Right ventricle myocardium superior (tissue), 1 donor: ENCODE measurements at regions not wholly inside any gene's neighbourhood (a gene's known extent, or its start where the extent isn't known, plus 50 kb on each side); places are given as distances from the start of the nearest gene placed in this dataset.
"Not testable (repeated sequence)": the region's sequence is repeated elsewhere in the genome, so short reads cannot be mapped to it uniquely, and the experiment has no call there.

Experiments
- ATAC-seq: fragments of 200-7000 bp; cut with Tn5 transposase; one replicate; pipeline ENCODE4 v1.9.1; 2020; ENCODE audit warnings: mild to moderate bottlenecking; ENCODE audit not compliant: poor library complexity
- DNase-seq: peaks from one replicate; pipeline ENCODE4 v3.0.0-alpha.2; 2020
- intact Hi-C: fragments of 100-400 bp; cut with DNase I; formaldehyde crosslinking; loops from one replicate; pipeline ENCODE4 v1.11.2; 2022
- donor health status: DM: no; HTN: yes; CAD: no; lungs with severe emphysema.

DNA sequence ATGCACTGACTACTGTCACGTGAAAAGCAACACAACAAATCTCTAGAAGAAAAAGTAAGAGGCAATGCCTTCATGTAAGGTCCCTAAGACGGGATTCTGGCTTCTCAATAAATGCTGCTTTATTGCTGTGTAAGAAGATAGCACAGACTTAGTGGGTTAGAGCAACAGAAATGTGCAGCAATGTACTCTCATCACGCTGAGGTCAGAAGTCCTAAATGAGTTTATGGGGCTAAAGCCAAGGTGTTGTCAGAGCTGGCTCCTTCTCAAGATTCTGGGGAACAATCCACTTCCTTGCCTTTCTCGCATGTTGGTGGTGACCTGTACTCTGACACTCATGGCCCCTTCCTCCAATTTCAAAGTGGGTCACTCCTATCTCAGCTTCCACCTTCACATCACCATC lies 93.4 kb downstream of the SHANK2 start:
- ATAC-seq (no peak), DNase-seq (no peak)
- intact Hi-C loops: no loop called here

DNA sequence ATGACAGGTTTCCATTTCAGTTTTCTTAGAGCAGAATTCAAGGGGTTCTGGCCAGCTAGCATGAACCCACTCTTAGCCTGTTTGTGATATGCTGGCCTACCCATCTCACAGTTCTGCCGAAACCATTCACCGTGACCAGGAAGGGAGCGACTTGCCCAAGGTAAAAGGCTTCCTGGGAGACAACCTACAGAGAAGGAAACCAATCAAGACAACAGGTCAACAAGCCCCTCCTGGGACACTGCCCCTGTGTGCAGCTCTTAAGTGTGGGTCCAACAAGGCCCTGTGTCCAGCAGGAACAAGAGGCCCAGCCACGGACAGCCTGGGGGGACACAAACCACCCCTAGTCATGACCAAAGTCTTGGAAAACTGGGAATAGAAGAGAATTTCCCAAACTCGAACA lies 94.7 kb downstream of the SHANK2 start:
- ATAC-seq, intact Hi-C loops, DNase-seq: not testable (repeated sequence)

DNA sequence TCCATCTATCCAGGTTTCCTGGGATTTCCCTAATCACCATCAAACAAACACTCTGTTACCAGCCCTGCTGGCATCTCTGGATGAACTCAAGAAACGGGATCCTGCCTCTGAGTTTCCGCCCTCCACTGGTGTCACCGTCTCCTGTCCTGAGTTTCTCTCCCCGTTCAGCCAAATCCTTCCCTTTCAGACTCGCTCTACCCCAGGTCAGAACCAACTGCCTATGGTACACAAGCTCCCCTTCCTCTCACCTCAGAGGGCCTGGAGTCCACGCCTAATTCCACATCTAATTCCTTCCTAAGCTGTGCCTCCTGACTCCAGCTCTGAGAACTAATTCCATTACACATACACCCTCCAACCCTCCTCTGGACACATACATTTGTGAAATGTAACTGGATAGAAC lies 96.1 kb downstream of the SHANK2 start:
- ATAC-seq: no peak

DNA sequence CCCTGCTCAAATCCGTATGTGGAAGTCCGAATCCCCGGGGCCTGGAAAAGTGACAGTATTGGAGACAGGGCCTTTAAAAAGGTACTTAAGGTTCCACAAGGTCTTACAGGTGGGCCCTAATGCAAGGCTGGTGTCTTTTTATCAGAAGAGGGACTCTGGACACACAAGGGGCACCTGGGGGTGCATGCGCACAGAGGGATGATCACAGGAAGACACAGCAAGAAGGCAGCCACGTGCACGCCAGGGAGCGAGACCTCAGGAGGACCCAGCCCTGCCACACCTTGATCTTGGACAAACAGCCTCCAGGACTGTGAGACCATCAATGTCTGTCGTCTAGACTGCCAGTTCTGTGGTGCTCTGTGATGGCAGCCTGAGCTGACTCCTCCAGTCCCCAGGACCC lies 96.5 kb downstream of the SHANK2 start:
- DNase-seq (no peak), ATAC-seq (no peak)
- intact Hi-C loops: no loop called here

More for the DNA sequence above, 96.1 kb downstream of the SHANK2 start:
- intact Hi-C loops: no loop called here
- no peak for DNase-seq

DNA sequence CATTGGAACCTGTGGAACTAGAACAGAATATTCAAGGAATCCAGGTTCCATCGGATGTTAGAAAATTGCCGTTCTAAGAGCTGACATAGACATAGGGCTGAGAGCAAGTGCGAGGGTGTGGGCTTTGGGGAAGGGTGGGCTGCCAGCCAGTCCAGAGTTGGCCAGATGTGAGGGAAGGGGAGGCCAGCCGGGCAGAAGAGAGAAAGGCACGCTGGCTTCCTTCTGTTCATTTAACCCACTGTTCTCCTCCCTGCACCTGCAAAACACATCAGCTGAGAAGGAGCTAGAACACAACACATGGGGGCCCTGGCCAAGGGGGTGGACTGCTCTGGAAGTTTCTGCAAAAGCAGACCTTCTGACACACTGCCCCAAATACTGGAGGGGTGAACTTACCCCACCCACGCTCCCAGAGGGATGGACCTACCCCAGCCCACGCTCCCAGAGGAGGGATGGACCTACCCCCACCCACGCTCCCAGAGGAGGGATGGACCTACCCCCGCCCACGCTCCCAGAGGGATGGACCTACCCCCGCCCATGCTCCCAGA lies 98.0 kb downstream of the SHANK2 start:
- intact Hi-C loops: no loop called here
- no peak for DNase-seq
- ATAC-seq: no peak

DNA sequence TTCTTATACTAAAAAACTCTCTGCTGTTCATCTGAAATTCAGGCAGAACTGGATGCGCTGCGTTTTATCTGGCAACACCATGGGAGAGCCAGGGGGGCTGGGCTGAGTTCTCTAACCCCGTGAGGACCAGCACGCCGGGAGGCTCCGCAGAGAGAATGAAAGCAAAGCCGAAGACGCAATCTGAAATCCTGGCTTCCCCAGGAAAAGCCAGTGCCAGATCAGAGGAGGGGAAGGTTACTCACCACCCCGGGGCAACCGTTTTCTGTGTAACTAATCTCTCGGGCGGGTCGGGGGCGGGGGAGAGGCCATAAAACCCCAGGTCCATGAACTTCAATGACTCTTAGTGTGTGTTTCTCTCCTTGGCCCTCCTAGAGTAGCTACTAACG lies 99.4 kb downstream of the SHANK2 start:
- DNase-seq: no peak
- ATAC-seq: no peak
- intact Hi-C loops: no loop called here

DNA sequence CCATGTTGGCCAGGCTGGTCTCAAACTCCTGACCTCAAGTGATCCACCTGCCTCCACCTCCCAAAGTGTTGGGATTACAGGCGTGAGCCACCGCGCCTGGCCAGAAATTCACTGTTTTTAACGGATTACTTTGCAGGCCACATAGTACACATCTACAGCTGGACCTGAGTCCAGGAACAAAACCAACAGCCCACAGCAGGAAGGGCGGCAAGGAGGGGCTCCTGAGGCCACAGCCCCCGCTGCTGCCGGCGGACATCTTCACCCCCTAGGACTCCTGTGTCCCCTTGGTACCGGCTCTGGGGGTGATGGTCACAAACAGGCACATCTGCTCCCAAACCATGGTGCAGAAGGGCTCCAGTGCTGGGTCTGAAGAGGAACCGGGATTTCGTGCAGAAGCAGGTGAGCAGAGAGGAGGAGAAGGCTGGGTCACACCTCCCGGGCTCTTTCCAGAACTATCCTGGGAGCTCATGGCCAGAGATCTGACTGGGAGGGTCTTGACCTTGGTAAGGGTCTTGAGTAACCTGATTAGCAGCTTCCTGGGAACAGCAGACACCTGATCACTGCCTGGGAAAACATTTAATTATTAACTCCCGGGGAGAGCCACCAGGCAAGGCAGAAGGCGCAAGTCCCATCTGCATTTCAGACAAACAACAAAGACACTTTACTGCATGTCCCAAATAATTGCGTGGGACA lies 99.9 kb downstream of the SHANK2 start:
- ATAC-seq, intact Hi-C loops: not testable (repeated sequence)

DNA sequence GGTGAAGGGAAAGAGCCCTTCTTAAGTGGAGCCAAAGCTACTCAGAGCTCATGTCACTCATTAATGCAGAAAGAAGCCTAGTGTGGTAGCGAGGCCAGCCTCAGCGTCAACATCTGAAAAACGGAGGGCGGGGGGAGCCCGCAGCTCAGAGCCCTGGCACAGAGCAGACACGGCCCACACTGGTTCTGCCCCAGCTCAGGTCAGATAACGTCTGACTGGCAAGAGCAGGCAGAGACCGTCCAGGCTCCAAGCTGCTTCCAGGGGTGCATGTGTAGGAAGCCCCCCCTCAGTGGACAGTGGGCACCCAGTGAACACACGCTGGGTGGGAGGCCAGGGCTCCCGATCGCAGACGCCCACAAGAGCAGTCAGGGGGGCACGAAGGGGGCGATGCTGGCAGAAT lies 100.8 kb downstream of the SHANK2 start:
- ATAC-seq: no peak
- intact Hi-C loops: no loop called here

More for the DNA sequence above, 99.9 kb downstream of the SHANK2 start:
- DNase-seq: not testable (repeated sequence)

DNA sequence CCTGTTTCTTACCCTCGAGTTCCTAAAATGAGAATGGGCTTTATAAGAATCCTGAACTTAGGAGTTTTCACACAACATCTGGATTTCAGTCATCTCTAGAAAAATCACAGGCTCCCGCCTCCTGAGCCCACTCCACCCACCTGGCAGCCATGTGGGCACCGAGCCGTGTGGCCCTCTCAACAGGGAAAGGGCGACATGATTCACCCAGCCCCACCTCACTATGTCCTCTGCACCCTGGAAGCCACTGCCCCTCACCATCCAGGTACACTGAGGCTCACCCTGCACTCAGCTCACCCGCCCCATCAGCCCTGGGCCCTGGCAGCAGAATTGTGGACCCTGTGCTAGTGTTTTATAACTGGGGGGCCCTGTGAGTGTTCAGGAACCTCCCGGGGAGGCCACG lies 101.5 kb downstream of the SHANK2 start:
- no peak for ATAC-seq
- intact Hi-C loops: no loop called here
- no peak for DNase-seq

More for the DNA sequence above, 100.8 kb downstream of the SHANK2 start:
- DNase-seq: no peak

DNA sequence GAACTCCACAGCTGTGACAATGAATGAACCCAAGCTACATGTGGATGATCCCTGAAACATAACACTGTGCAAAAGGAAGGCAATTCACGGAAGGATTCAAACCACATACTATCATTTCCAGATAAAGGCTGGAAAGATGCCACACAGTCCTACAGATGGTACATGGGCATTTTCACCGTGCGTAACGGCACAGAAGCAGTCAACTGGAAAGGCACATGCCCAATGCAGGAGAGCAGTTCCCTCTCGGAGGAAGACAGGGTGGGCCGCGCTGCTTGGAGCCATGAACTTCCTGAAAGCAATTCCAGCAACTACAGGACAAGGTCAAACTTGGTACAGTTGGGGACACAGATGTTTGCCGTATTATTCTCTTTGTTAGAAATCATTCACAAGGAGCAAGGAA lies 103.7 kb downstream of the SHANK2 start:
- ATAC-seq: no peak
- no peak for DNase-seq
- intact Hi-C loops: no loop called here

DNA sequence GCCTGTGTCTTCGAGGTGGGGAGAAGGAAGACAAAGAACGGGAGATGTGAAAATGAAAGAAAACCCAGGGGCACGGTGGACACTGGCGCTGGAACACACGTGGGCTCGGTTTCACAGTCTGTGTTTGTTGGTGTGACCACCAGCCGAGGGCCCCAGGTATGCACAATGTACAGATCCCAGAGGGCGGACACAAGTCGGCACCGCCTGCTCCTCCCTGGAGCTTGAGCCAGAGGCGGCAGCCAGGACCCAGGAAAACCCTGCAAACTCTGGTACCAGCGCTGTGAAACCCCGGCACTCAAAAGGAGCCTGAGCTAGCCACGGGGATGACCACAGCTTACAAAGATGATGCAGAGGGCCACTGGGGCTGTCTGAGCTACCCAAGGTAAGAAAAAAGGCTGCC lies 105.0 kb downstream of the SHANK2 start:
- DNase-seq (no peak), ATAC-seq (no peak)
- intact Hi-C loops: no loop called here

DNA sequence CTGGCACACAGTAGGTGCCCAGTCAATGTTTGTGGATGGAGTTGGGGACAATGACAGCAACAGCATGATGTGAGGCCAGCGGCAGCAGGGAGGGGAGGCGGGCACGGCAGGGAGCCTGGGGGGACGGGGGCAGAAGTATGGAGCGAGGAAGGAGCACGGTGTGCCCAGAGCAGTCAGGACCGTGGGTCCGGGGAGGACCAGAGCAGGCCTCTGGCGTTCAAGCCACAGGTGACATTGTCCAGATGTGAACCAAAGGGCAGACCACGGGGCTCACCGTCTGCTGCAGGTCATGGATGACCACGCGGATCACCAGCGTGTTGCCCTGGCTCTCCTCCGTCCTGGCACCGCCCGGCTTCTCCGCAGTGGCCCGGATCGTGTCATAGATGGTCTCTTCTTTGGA lies 105.5 kb downstream of the SHANK2 start:
- intact Hi-C loops: no loop called here
- ATAC-seq: no peak
- no peak for DNase-seq

DNA sequence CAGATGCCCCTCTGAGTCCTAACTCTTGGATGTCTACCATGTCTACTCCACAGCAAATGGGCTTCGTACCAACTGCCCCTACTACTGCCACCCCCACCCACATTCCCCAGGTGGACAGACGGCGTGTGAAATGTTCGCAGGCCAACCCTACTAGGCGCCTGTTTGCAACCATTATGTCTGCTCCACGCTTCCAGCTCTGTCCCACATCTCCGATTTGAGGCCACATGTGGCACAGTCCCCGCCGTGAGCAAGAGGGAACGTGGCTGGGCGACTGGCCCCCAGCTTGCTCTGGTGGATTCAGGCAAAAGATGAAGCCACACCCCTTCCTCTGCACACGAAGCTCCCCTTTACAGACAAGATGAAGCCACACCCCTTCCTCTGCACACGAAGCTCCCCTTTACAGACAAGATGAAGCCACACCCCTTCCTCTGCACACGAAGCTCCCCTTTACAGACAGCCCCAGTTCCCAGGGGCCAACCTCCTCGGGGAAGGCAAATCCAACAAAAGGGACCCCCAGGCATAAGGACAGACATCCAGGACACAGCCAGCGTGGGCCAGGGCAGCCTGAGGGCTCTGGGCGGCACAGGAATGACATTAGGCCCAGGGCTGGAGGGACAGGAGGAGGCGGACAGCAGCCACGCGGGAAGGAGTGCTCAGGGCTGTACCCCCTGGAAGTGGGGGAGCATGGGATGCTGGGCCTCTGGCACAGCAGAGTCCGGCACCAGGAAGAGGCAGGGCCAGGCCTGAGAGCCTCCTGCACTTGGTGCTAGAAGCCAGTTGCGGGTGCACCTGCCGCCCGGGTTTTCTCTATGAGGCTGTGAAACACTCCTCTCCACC lies 106.2 kb downstream of the SHANK2 start:
- ATAC-seq (no peak), DNase-seq (no peak)
- intact Hi-C loops: no loop called here

DNA sequence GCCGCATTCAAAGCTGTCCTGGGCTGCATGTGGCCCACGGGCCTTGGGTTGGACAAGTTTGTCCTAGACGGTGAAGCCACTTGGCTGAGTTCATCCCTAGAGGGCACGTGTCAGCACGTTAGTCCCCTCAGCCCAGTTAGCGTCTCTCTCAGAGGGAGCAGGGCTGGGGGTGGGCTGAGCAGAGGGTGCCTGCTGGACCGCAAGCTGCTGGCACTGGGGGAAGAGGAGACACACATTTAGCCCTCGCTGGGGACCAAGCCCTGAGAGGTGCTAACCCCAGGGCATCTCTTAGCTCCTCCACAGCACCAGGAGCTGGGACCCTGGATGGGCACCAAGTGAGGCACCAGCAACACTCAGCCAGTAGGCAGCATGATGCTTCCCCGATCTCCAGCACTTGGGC lies 107.0 kb downstream of the SHANK2 start:
- ATAC-seq: no peak
- no peak for DNase-seq
- intact Hi-C loops: no loop called here

DNA sequence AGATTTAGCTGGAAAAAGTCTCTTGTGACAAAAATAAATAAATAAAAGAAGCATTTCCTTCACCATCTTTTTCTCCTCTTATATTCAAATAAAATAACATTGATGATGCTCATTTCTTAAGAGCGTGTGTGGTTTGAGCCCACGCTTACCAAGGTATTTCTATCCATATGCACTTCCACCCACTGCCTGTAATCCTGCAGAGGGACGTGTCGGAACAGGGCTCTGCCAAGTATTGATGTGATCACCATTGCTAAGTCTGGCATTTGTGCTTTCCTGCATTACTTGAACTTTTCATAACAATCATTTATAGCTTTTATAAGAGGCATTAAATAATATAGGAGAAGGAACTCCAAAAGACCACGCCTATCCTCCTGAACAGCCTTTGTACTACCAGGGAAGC lies 107.6 kb downstream of the SHANK2 start:
- DNase-seq (no peak), ATAC-seq (no peak)
- intact Hi-C loops: no loop called here

DNA sequence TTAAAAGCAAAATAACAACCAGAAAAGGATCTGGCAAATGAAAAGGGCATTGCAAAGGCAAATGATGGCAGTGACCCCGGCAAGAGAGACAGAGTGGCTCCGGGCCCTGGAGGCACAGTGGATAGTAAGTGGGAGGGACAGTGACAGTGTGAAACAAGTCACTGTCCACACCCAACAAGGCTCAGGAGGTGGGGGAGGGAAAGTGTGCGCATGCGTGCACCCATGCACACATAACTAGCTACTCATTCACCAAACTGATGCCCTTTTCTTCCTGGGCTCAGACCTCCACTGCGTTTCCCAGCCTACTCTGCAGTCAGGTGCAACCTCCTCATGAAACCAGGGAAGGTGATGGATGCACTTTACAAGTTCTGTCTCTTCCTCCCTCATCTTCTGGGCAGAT lies 108.4 kb downstream of the SHANK2 start:
- ATAC-seq: no peak
- intact Hi-C loops: no loop called here
- no peak for DNase-seq

DNA sequence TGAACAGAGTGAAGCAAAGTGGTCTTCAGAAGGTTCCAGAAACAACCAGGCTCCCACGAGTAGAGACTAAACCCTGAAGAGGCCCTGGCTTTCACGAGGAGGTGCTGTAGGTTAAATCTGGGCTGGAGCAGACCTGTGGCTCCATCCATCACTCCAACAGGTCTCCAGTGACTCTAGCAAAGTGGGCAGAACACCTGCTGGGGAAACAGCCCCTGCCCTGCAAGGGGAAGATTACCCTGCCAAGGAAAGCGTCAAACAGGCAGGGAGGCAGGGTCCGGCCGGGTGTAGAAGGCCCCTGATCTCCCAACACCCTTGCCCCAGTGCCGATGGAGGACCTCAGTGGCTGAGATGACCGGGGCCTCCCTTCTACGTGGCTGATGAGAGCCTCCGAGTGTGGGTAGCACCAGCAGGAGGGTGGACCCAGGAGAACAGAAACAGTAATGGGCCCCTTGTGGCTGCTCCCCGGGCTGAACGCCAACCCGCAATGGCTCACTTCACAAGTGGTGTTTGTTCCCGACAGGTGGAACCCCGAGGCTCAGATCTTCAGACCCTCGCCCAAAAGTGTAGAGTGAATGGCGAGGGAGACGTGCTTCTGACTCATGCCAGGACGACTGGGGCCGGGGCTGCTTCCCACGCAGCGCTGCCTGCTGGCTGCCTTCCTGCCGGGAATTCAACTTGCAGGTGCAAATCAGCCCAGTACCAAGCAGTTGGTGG lies 112.0 kb downstream of the SHANK2 start:
- ATAC-seq: no peak
- DNase-seq: no peak
- intact Hi-C loops: no loop called here

DNA sequence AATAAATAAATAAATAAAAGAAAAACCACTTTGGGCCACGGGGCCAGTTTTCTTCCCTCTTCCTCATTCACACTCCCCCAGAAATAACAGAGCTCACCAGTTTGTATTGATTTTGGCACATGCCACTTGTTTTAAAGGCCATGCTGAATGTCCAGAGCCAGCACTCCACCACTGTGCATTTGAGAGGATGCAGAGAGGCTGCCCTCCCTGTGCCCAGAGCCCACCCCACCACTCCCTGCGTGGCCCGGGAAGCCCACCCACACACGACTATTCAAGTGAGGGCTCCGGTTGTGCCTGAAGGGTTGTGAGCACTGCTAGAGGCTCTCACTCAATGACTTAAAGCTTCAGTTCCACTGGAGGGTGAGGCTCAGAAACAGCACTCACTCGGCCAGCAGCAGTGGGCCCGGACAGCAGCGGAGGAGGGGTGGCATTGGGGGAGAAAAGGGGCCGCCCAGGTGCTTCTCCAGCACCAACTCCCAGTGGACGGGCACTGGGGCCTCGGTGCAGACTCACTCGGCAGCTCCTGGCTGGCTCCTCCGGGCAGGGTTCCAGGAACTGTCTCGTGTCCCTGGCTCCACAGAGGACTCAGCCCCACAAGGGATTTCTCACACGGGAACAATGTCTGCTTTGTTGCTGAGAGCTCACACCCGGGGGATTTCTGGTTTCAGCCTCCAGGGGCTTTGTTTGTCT lies 112.7 kb downstream of the SHANK2 start:
- ATAC-seq (peak; percentile 89), DNase-seq (peak; percentile 76)
- intact Hi-C loops: no loop called here
